ENCODE measurements at regions not wholly inside any gene's neighbourhood (a gene's known extent, or its start where the extent isn't known, plus 50 kb on each side); places are given as distances from the start of the nearest gene placed in this dataset.

DNA sequence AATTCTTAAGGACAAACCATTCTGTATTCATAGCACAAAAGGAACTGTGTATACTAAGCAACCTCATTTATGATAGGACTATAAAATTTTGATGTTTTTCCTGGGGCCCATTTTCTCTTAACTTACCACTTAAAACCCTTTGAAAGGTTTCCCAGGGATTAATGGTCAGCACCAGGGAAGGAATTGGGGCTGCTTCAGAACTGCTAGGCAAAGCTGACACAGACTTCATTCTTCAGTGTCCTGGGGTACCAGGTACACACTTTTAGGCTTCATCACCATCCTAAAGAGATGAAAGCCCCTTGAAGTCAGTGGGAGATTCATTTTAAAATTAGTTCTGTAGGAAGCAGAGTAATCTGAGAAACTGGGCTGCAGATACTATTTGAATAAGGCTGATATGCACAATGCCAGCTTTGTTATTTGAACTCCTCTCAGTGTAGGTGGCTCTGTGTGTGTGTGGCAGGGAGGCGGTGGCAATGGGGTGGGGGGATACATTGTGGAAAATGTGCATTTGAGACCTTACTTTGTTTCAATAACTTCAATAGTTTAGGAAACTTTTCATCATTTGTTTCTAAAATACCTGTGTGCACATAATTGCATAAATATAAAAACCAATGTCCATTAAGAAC, 329.3 kb upstream of the DCN start:
- no peak for FAIRE-seq
- TF ChIP-seq, protein P1, sequence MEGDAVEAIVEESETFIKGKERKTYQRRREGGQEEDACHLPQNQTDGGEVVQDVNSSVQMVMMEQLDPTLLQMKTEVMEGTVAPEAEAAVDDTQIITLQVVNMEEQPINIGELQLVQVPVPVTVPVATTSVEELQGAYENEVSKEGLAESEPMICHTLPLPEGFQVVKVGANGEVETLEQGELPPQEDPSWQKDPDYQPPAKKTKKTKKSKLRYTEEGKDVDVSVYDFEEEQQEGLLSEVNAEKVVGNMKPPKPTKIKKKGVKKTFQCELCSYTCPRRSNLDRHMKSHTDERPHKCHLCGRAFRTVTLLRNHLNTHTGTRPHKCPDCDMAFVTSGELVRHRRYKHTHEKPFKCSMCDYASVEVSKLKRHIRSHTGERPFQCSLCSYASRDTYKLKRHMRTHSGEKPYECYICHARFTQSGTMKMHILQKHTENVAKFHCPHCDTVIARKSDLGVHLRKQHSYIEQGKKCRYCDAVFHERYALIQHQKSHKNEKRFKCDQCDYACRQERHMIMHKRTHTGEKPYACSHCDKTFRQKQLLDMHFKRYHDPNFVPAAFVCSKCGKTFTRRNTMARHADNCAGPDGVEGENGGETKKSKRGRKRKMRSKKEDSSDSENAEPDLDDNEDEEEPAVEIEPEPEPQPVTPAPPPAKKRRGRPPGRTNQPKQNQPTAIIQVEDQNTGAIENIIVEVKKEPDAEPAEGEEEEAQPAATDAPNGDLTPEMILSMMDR (IDR thresholded peaks at IDR 0.05; ENCODE audit: insufficient read depth, missing control alignments), result no peak
- no peak for DNase-seq (ENCODE audit: insufficient read length, low spot score)

DNA sequence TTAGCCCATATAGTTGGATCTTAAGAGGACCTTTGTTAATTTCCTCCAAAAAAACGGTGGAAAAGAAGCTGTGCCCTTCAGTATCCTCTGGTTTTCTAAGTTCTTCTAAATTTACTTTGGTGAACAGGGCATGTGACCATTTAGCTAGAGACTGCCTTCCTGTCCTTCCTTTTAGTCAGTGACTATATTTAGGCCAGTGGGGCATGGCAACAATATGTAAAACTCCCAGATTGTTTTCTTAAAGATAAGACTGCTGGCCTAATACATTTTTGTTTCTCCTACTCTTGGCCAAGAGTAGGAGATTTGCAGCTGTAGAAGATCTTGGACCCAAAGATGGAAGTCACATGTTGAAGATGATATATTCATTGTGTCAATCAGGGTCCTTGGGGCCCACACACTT, 325.1 kb upstream of the DCN start:
- TF ChIP-seq, protein P1 (IDR thresholded peaks at IDR 0.05; ENCODE audit: insufficient read depth, missing control alignments), result no peak
- no peak for DNase-seq (ENCODE audit: insufficient read length, low spot score)
- FAIRE-seq, result no peak

DNA sequence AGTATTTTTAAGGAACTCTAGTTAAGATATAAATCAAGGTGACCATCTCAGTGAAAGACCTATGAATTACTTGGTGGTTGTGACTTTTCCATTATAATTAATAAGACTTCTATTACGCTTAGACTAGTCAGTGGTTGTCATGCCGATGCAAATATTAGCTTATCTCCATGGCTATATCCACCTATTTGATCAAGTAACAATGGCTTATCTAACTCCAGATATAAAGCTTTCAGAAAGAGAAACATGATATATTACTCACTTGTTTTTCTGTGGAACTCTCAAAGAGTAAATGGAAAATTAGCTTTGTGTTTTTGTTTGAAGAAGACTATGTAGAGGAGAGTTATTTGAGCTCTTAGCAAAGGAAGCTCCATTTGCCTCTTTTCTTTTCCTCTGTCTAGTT, 323.8 kb upstream of the DCN start:
- DNase-seq (ENCODE audit: insufficient read length, low spot score) (no peak), FAIRE-seq (no peak)
- TF ChIP-seq, protein P1 (IDR thresholded peaks at IDR 0.05; ENCODE audit: insufficient read depth, missing control alignments), result no peak

DNA sequence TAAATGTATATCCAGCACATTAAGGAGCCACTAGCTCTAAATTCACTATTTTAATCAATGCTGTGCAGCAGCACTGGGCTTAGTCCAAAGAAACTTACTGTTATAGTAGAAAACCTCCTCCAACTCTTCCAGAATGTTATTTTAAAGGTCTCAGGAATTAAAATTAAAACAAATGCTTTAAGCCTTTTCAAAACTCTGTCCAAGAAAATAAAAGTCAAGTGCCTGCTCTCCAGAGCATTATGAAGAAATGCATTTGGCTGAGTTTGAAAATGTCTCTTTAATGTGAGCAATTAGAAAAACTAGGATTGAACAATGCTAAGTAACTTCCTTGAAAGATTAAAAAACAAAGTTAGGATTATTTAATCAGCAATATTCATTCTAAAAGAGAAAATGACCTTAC, 322.4 kb upstream of the DCN start:
- DNase-seq (ENCODE audit: insufficient read length, low spot score) (no peak), FAIRE-seq (no peak)

DNA sequence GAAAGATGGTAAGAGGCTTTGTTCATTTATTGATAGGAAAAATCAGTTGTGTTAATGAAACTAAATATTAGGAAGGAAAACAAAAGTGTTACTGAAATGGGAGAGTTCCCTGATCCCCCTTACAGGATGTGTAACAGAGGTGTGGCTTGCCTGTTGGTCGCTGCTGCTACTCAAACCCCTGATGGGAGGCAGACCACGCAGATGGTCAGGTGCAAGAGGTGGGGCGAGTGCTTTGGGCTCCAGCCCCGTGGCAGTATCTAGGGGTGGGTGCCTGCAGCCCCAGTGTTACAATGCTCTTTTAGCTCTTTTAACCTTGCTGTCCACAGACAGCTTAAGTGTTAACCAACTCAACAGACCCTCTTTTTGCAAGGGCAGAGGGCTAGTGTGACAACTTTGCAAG, 319.6 kb upstream of the DCN start:
- TF ChIP-seq, protein P1 (IDR thresholded peaks at IDR 0.05; ENCODE audit: insufficient read depth, missing control alignments), result no peak
- FAIRE-seq, result no peak
- DNase-seq (ENCODE audit: insufficient read length, low spot score), result no peak

More for the DNA sequence above, 322.4 kb upstream of the DCN start:
- TF ChIP-seq, protein P1 (IDR thresholded peaks at IDR 0.05; ENCODE audit: insufficient read depth, missing control alignments), result no peak

DNA sequence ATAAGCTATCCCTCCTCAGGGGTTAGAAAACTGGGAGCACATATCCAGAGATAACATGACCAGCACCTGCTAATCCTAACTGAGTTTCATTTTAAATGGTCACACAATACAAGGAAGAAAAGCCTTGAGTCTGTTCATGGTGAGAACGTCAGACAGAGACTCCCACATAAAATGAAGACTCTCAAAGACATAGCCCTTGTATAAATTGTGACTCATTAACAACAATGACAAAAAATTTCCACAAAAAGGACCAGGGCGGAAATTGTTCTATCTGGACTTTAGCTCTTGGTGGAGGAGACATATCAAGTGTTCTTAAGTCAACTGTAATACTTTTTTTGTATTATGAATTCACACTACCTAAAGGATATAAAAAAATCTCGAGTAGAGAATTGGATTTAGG, 313.7 kb upstream of the DCN start:
- FAIRE-seq (no peak), DNase-seq (ENCODE audit: insufficient read length, low spot score) (no peak)
- TF ChIP-seq, protein P1 (IDR thresholded peaks at IDR 0.05; ENCODE audit: insufficient read depth, missing control alignments), result no peak

DNA sequence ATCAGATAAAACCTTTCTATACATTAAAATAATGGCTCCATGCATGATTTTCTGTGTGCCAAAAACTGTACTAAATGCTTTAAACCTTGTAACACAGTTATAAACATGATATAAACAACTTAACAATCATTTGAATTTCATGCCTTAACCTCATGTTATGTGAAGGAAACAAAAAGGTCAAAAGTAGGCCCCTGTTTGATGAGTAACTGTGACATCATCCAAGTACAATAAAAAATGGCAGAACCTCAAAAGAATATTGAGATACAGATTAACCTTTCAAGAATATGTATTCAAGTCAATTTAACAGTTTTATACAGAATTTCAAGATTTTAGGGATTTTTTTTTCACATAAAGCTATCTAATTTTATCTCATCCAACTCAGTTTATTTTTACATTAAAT, 310.7 kb upstream of the DCN start:
- FAIRE-seq, result no peak
- TF ChIP-seq, protein P1 (IDR thresholded peaks at IDR 0.05; ENCODE audit: insufficient read depth, missing control alignments), result no peak

More for the DNA sequence above, 310.7 kb upstream of the DCN start:
- DNase-seq (ENCODE audit: insufficient read length, low spot score), result no peak

Measured in D721Med (cell line).